ENCODE measurements at regions not wholly inside any gene's neighbourhood (a gene's known extent, or its start where the extent isn't known, plus 50 kb on each side); places are given as distances from the start of the nearest gene placed in this dataset.

DNA sequence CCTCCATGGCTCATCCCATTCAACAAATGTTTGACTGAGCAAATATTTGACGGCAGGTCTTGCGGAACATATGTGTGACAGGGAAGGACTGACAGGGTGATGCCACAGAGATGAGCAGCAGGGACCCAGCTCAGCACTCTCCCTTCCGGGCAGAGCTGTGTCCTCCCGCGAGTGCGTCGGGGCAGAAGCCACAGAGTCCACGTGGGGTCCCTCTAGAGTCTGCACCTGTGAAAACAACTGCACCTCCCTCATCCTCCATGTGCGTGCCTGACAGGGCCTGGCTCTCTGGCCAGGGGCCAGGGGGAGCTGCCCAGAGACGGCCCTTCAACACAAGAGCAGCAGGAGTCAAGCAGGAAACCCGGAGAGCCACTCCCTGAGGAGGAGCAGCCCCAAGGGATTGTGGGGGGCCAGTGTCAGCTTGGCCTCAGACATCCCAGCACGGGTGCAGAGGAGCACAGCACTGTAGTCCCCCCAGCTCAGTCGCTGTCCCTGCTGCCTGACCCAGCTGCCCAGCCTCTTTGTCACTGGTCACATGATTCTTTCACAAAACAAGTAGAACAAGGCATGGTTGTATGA is 83.6 kb upstream of the TMEM72 start:
- DNase-seq, result no peak

GRCh38 chr10:44828508-44829142 is 82.5 kb upstream of the TMEM72 start:
- DNase-seq, result no peak

DNA sequence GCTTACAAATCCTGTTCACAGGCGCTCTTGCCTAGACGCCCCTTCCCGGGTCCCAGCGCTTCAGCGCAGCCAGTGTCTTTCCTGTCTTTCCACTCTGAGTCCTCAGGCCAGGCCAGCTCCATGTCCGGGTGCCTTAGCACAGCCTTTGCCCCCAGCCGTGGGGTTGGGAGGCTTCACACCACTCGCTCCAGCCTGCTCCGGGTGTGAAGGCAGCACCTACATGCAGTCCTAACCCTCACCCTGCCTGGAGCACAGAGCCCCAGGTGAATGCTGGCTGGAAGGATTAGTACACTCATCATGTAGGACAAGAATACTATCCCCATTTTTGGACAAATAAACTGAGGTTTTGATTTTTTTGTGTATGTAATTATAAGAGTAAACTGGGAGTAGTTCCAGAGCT is 81.7 kb upstream of the TMEM72 start:
- no peak for DNase-seq

GRCh38 chr10:44830022-44830421 is 81.1 kb upstream of the TMEM72 start:
- no peak for DNase-seq

DNA sequence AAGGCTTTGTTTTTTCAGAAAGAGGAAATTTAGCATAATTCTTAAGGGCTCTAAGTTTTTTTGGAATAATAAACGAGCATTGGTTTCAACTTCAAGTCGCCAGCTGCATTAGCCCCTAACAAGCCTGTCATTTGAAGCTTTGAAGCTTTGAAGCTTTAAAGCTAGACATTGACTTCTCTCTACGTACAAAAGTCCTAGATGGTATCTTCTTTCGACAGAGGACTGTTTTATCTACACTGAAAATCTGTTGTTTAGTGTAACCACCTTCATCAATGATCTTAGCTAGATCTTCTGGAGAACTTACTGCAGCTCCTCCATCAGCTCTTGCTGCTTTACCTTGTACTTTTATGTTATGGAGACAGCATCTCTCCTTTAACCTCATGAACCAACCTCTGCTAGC is 79.6 kb upstream of the TMEM72 start:
- no peak for DNase-seq

DNA sequence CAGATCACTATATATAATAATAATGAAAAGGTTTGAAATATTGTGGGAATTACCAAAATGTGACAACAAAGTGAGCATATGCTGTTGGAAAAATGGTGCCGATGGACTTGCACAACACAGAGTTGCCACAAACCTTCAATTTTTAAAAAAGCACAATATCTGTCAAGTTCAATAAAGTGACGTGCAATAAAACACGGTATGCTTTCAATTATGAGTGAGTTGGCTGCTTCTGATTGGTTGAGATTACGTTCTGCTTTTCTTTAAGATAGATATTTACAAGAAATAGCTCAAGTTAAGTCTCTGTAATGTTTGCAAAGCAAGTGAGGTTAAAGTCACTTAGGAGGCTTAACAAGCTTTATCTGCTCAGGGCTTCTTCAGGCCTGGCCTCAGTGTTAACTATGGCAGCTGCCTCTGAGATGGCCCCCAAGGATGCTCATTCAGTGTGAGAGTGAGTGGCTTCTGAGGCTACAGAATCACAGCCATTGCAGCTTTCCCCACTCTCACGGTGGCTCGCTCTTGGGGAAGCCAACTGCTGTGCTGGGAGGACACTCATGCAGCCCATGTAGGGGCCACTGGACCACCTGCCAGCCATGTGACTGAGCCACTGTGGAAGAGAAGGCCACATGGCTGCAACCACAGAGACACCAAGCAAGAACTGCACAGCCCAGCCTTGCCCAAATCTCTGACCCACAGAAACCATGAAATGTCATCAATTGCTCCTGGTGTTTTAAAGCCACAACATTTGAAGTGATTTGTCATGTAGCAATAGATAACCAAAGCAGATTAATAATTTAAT is 78.3 kb upstream of the TMEM72 start:
- no peak for DNase-seq

GRCh38 chr10:44834131-44834530 is 77.0 kb upstream of the TMEM72 start:
- DNase-seq, result no peak

- no peak for DNase-seq
These were observed 75.8 kb upstream of the TMEM72 start for GRCh38 chr10:44835300-44835699.

DNA sequence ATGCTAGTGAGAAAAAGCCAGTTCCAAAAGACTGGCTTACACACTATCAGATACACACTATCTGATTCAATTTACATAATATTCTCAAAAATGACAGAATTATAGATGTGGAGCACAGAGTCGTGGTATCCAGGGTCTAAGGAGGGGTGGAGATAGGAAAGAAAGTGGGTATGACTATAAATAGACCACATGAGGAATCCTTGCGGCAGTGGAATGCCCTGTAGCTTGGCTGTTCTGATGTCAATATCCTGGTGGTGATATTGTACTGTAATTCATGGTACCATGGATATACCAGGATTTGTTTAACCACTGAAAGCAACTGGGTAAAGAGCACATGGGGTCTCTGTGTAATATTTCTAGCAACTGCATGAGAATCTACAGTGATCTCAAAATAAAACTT is 67.7 kb upstream of the TMEM72 start:
- no peak for DNase-seq

DNA sequence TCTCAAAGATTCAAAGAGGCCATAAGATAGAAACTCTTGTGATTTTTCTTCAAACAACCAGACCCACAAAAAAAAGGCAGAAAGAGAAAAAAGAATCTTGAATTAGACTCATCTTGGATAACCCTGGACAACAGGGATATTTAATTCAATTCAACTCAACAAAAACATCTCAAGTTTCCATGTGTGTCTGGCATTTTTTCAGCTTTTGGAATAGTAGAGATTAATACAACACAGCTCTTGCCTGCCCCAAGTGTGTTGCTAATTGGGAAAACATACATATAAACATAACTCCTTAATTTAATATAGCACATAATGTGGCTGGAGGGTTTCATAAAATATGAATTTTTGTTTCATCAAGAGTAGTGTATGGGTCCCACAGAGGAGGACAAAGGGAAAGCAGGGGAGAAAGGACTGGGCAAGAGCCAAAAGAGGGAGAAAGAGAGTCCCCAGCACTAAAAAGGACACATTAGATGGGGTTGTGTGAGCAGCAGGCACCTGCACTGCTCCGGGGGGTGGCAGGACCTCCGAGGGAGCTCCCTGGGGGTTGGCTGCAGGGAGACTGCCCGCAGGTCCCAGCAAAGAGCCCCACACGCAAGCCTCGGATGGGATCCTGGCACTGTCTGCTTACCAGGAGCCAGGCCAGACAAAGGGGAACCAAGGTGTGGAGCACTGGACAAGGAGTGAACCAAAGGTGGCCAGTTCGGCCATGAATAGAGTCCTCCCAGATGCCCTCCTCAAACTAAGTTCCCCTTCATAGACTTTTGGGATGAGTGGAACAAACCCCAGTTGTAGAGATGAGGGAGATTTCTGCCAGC is 65.6 kb upstream of the TMEM72 start:
- DNase-seq, result no peak

DNA sequence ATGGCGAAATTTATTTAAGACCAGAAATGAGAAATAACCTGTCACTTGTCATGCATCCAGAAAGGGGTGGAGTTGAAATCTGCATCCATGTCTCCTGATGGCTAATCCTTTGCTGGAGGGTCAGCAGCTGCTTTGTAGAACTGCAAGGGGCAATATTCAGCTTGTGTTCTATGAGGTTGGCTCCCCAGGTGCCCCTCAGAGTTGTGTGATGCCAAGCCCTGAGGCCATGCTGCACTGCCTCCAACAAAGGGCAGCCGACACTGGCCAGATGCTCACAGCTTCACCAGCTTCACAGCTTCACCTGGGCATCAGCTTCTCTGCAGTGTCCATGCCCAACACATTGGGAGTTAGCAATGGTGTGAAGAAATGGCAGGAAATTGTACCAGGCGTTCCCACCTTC is 64.0 kb upstream of the TMEM72 start:
- DNase-seq, result no peak

- no peak for DNase-seq
These were observed 62.9 kb upstream of the TMEM72 start for GRCh38 chr10:44848211-44848610.

- no peak for DNase-seq
These were observed 61.2 kb upstream of the TMEM72 start for GRCh38 chr10:44849936-44850335.

DNA sequence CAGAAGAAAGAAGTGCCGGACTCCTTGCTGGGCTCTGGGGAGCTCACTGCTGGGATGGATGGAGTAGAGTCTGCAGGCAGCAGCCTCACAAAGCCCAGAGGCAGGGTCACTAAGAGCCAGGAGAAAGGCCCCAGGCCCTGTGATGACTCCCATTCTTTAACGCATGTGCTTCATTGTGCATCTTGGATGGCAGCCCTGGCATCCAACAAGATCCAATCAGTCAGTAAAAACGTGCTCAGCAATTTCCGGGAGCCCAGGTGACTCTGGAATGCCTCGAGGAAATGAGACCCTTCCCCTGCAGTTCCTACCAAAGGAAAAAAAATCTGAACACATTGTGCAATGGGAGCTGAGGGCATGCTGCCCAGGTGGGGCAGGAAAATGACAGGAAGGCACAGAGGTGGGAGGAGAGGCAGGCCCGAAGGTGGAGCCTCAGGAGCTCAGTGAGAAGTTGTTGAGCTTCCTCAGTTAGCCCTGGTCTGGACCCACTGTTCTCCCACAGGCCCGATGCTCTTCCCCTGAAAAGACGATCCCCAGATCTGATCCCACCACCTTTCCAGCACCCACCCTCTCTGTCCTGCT is 60.7 kb upstream of the TMEM72 start:
- DNase-seq, result no peak

DNA sequence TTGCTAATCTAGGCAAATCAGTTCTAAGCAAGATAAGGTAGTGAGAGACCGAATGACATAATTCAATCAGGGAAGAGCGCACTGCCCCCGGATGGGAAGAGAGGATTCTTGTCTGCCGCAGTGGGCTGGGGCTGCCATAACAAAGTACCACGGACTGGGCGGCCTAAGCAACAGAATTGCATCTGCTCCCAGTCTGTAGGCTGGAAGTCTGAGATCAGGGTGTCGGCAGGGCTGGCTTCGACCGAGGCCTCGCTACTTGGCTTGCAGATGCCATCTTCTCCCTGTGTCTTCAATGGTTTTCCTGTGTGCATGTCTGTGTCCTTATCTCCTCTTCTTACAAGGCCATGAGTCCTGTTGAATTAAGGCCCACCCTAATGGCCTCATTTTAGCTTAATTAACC is 59.7 kb upstream of the TMEM72 start:
- no peak for DNase-seq

DNA sequence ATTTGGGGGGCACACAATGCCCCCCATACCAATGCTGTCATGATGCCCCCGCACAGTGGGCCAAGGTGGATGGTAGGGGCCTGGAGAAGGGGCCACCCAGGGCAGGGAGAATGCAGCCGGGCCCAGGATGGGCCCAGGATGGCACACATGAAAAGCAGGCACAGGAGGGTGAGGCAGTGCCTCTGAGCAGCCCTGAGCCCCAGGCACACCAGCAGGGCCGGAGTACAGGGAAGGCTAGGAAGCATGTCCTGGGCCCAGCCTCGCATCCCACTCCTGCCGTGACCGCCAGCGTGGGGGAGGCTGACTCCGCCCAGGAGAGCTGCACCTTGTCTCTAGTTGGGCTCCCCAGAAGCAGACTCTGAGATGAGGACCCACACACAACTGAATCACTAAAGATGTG is 59.3 kb upstream of the TMEM72 start:
- no peak for DNase-seq

DNA sequence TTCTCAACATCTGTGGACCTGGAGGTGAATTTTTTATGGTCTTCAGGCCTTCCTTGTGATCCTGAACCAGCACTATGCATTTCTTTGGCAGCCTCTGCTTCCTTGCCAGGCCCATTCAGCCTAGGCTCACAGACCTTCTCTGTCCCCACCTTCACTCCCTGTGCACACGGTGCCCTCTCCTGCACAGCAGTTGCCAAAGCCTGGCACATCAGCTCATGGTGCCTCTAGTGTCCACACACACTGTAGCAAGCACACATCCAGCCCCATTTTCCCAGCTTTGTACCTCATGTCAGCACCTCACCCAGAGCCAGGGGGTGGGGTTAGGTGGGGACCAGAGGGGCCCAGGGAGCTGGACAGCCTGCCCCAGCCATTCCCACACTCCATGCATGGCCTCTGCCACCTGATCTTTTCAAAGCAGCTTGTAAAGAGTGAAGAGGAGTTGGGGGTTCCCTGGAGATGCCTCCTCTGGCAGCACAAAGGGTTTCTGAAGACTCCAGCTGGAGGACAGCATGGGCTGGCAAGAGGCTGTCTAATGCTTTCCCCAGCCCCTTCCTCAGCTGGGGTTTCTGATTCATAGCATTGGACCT is 57.9 kb upstream of the TMEM72 start:
- peak; percentile 1 for DNase-seq

- DNase-seq, result no peak
These were observed 57.3 kb upstream of the TMEM72 start for GRCh38 chr10:44853796-44854195.

DNA sequence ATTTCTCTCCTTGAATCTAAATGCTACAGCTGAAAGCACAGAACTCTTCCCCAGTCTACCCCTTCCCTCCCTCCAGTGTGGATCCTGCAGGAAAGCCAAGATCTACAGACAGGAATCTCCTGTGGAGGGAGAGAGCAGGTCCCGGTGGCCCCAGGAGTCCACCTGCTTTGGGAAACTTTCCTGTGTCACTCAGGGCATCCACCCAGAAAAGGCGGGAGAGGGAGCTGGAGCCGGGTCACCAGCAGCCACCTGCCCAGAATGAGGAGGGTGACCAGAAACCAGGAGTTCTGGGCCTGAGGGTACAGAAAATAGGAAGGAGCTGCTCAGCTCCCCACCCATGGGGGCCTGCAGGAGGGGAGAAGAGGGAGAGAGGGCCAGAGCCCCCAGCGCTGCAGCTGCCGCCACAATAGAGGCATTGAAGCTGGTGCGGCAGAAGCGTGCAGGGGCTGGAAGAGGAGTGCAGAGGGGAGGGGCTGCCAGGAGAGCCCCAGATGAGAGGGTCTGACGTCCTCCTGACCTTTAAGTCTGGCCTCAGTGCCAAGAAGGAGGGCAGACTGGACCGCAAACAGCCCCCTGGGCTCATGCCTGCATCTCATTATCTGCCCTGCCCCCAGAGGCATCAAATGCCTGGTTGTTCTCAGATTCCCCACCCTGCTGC is 56.3 kb upstream of the TMEM72 start:
- DNase-seq, result no peak

GRCh38 chr10:44856696-44857095 is 54.4 kb upstream of the TMEM72 start:
- DNase-seq, result no peak

DNA sequence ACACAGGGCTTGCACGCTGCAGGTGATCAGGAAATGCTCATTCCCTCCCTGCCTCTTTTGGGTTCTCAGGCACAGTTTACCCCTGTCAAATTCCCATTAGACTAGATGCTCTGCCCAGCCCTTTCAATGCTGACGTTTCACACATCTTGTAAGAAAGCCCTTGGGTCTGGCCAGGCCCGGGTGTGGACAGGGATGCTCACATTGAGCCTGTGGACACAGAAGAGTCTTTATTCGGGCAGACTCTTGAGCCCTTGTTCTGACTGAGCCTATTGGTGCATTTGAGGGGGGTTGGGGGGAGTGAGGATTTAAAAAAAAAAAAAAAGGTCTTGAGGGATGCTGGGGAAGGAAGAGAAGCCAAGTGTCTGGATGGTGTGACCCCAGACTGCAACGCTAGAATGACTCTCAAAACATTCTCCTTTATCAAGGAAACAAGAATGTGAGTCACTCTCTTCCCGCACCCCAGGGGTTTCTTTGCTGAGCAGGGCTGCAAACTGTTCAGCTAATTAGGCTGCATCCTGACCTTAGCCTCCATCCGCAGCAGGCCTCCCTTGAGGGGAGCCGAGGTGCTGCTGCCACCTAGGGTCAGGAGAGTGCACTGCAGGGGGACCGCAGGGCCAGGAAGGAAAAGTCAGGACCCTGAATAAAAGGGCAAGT is 53.6 kb upstream of the TMEM72 start:
- no peak for DNase-seq

- DNase-seq, result no peak
These were observed 53.1 kb upstream of the TMEM72 start for GRCh38 chr10:44858017-44858371.

Data from DMS79 treated with DMSO at 0.1 percent for 48 hours (cell line).